ENCODE measurements at regions not wholly inside any gene's neighbourhood (a gene's known extent, or its start where the extent isn't known, plus 50 kb on each side); places are given as distances from the start of the nearest gene placed in this dataset.

DNA sequence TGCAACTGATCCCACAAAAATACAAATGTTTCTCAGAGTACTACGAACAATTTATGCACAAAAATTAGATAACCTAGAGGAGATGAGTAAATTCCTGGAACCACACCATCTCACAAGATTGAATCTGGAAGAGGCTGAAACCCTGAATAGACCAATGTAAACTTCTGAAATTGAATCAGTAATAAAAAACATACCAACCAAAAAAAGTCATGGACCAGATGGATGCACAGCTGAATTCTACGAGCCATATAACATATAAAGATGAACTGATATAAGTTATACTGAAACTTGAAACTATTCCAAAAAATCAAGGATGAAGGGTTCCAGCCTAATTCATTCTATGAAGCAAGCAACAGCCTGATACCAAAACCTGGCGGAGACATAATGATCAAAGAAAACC is 336.3 kb downstream of the PYDC2 start:
- Histone ChIP-seq H3K9ac (no peak overlapping the region), H4K20me1 (ENCODE audit: insufficient read depth) (no peaks in the 10 kb centered on the region), H3K36me3 (ENCODE audit: low read depth) (no peaks in the 10 kb centered on the region), H3K27ac (no peak overlapping the region), H3K79me2 (ENCODE audit: insufficient read depth) (no peaks in the 10 kb centered on the region), H3K9me3 (ENCODE audit: low read depth) (no peaks in the 10 kb centered on the region), H3F3A (ENCODE audit: insufficient read depth) (no peaks in the 10 kb centered on the region), H3K9me2 (ENCODE audit: insufficient read depth) (no peaks in the 10 kb centered on the region), H3K4me2 (ENCODE audit: unreplicated experiment) (no peak overlapping the region), H3K4me3 (no peak overlapping the region), H3K27me3 (replicated peaks; ENCODE audit: insufficient read depth) (no peaks in the 10 kb centered on the region), H2AFZ (no peak overlapping the region), H3K4me1 (ENCODE audit: insufficient read depth) (no peaks in the 10 kb centered on the region)
- WGBS, 2 experiments (ENCODE audit: low coverage in 1 of 2, low lambda C conversion rate in 2 of 2, missing lambda C conversion rate in 2 of 2), result 28 to 31% methylated on average over 3 of the region's 3 CpGs
- in situ Hi-C loops (cut with MboI), result no loop called here
- DNase-seq, result no peak
- no peak for TF ChIP-seq EZH2phosphoT487 (IDR thresholded peaks at IDR 0.05; ENCODE audit: insufficient read depth, low read depth)
- TF ChIP-seq EZH2 (IDR thresholded peaks at IDR 0.05; ENCODE audit: insufficient read depth, poor library complexity, severe bottlenecking), result no peak

DNA sequence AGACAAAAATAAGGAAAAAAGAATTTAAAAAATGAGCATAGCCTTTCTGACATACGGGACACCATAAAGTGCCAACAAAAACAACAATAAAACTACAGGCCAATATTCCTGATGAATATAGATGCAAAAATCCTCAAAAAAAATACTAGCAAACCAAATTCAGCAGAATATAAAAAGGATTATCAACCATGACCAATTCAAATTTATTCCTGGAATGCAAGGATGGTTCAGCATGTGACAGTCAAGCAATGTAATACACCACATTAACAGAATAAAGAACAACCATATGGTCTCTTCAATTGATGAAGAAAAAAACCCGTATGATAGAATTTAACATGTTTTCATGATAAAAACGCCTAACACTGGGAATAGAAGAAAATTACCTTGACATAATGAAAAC is 341.7 kb downstream of the PYDC2 start:
- in situ Hi-C loops (cut with MboI), result no loop called here
- Histone ChIP-seq H3K4me1 (ENCODE audit: insufficient read depth) (no peaks in the 10 kb centered on the region), H3K27ac (no peak overlapping the region), H3K4me2 (ENCODE audit: unreplicated experiment) (no peak overlapping the region), H3F3A (ENCODE audit: insufficient read depth) (no peaks in the 10 kb centered on the region), H3K9ac (no peak overlapping the region), H3K9me3 (ENCODE audit: low read depth) (peaks cover 6% of the 10 kb centered on the region), H3K79me2 (ENCODE audit: insufficient read depth) (no peaks in the 10 kb centered on the region), H4K20me1 (ENCODE audit: insufficient read depth) (no peaks in the 10 kb centered on the region), H3K27me3 (replicated peaks; ENCODE audit: insufficient read depth) (no peaks in the 10 kb centered on the region), H3K9me2 (ENCODE audit: insufficient read depth) (no peaks in the 10 kb centered on the region), H3K4me3 (no peak overlapping the region), H2AFZ (no peak overlapping the region), H3K36me3 (ENCODE audit: low read depth) (no peaks in the 10 kb centered on the region)
- TF ChIP-seq EZH2 (IDR thresholded peaks at IDR 0.05; ENCODE audit: insufficient read depth, poor library complexity, severe bottlenecking), result no peak
- no peak for TF ChIP-seq EZH2phosphoT487 (IDR thresholded peaks at IDR 0.05; ENCODE audit: insufficient read depth, low read depth)
- 19 to 26% methylated on average over 3 of the region's 3 CpGs for WGBS, 2 experiments (ENCODE audit: low coverage in 1 of 2, low lambda C conversion rate in 2 of 2, missing lambda C conversion rate in 2 of 2)
- no peak for DNase-seq

DNA sequence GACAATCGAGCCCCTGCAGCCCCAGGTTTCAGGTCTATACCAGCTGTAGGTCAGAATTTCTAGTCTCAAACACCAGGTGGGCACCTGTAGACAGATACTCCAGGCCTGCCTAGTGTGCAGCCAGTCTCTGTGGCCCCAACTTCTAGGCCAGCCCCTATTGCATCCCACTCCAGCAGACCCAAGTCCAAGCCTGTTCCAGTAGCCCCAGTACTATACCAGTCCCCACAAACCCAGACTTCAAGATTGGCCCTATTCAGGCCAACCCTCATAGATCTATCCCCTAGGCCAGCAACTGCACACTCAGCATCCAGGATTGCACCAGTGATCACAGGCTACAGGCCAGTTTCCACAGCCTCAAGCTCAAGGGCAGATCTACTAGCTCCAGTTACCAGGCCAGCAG is 344.0 kb downstream of the PYDC2 start:
- no peak for DNase-seq
- Histone ChIP-seq H3K9ac (no peak overlapping the region), H4K20me1 (ENCODE audit: insufficient read depth) (no peaks in the 10 kb centered on the region), H3K27me3 (replicated peaks; ENCODE audit: insufficient read depth) (no peaks in the 10 kb centered on the region), H2AFZ (no peak overlapping the region), H3K4me2 (ENCODE audit: unreplicated experiment) (no peak overlapping the region), H3K36me3 (ENCODE audit: low read depth) (no peaks in the 10 kb centered on the region), H3K4me1 (ENCODE audit: insufficient read depth) (no peaks in the 10 kb centered on the region), H3K9me3 (ENCODE audit: low read depth) (peaks cover 6% of the 10 kb centered on the region), H3K27ac (no peak overlapping the region), H3F3A (ENCODE audit: insufficient read depth) (no peaks in the 10 kb centered on the region), H3K4me3 (no peak overlapping the region), H3K79me2 (ENCODE audit: insufficient read depth) (no peaks in the 10 kb centered on the region), H3K9me2 (ENCODE audit: insufficient read depth) (no peaks in the 10 kb centered on the region)
- in situ Hi-C loops (cut with MboI), result no loop called here
- WGBS, 2 experiments (ENCODE audit: low coverage in 1 of 2, low lambda C conversion rate in 2 of 2, missing lambda C conversion rate in 2 of 2), result 0% methylated on average over 1 of the region's 1 CpG
- no peak for TF ChIP-seq EZH2phosphoT487 (IDR thresholded peaks at IDR 0.05; ENCODE audit: insufficient read depth, low read depth)
- no peak for TF ChIP-seq EZH2 (IDR thresholded peaks at IDR 0.05; ENCODE audit: insufficient read depth, poor library complexity, severe bottlenecking)

DNA sequence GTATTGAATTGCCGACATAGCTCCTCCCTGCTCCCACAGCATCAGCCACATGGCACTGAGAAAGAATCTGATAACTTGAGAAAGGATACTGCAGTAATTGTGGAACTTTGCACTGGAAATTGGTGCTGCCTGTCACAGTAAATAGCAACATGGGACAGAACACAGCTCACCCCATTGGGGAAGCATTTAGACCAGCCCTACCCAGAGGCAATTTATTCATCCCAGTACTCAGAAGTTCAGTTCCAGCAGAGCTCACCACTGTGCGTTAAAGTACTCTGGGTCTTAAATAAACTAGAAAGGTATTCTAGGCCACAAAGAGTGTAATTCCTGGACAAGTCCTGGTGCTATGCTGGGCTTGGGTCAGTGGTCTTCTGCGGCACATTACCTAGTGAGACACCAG is 347.1 kb downstream of the PYDC2 start:
- TF ChIP-seq EZH2 (IDR thresholded peaks at IDR 0.05; ENCODE audit: insufficient read depth, poor library complexity, severe bottlenecking), result no peak
- TF ChIP-seq EZH2phosphoT487 (IDR thresholded peaks at IDR 0.05; ENCODE audit: insufficient read depth, low read depth), result no peak

DNA sequence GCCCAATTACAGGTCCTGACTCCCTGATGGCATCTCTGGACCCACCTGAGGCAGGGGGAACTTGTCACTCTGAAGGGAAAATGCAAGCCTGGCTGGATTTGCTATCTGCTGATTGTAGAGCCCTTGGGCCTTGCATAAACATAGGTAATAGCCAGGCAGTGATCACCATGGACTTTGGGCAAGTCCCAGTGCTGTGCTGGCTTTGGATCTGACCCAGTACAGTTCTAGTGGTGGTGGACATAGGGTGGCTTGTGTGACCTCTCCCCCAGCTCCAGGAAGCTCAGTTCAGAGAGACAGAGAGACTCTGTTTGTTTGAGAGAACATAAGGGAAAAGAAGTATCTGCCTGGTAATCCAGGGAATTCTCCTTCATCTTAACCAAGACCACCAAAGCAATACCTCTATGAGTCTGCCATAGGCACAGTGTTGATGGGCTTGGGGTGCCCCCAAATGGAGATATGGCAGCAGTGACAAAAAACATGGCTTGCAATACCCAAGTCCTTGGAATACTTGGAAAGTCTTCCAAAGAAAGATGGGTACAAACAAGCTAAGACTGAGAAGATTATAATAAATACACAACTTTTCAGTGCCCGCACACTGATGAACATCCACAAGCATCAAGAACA is 348.5 kb downstream of the PYDC2 start:
- no peak overlapping the region for H3K4me3 ChIP-seq
- no peaks in the 10 kb centered on the region for H3K27me3 ChIP-seq (replicated peaks; ENCODE audit: insufficient read depth)
- WGBS, 2 experiments (ENCODE audit: low coverage in 1 of 2, low lambda C conversion rate in 2 of 2, missing lambda C conversion rate in 2 of 2), result 42 to 54% methylated on average over 1 of the region's 1 CpG

More for the DNA sequence above, 347.1 kb downstream of the PYDC2 start:
- Histone ChIP-seq H3K4me3 (no peak overlapping the region), H3F3A (ENCODE audit: insufficient read depth) (no peaks in the 10 kb centered on the region), H3K4me1 (ENCODE audit: insufficient read depth) (no peaks in the 10 kb centered on the region), H3K9me3 (ENCODE audit: low read depth) (peaks cover 8% of the 10 kb centered on the region), H3K9me2 (ENCODE audit: insufficient read depth) (no peaks in the 10 kb centered on the region), H2AFZ (no peak overlapping the region), H3K27me3 (replicated peaks; ENCODE audit: insufficient read depth) (no peaks in the 10 kb centered on the region), H3K4me2 (ENCODE audit: unreplicated experiment) (no peak overlapping the region), H3K79me2 (ENCODE audit: insufficient read depth) (no peaks in the 10 kb centered on the region), H3K36me3 (ENCODE audit: low read depth) (no peaks in the 10 kb centered on the region), H4K20me1 (ENCODE audit: insufficient read depth) (no peaks in the 10 kb centered on the region), H3K9ac (no peak overlapping the region), H3K27ac (no peak overlapping the region)
- in situ Hi-C loops (cut with MboI), result no loop called here
- no peak for DNase-seq
- 60 to 61% methylated on average over 3 of the region's 3 CpGs for WGBS, 2 experiments (ENCODE audit: low coverage in 1 of 2, low lambda C conversion rate in 2 of 2, missing lambda C conversion rate in 2 of 2)

More for the DNA sequence above, 348.5 kb downstream of the PYDC2 start:
- Histone ChIP-seq H3K27ac (no peak overlapping the region), H3K9me3 (ENCODE audit: low read depth) (peaks cover 3% of the 10 kb centered on the region), H4K20me1 (ENCODE audit: insufficient read depth) (no peaks in the 10 kb centered on the region), H3K9me2 (ENCODE audit: insufficient read depth) (no peaks in the 10 kb centered on the region), H3K4me2 (ENCODE audit: unreplicated experiment) (no peak overlapping the region), H2AFZ (no peak overlapping the region), H3K79me2 (ENCODE audit: insufficient read depth) (no peaks in the 10 kb centered on the region), H3K36me3 (ENCODE audit: low read depth) (no peaks in the 10 kb centered on the region), H3K9ac (no peak overlapping the region), H3F3A (ENCODE audit: insufficient read depth) (no peaks in the 10 kb centered on the region), H3K4me1 (ENCODE audit: insufficient read depth) (no peaks in the 10 kb centered on the region)
- TF ChIP-seq EZH2 (IDR thresholded peaks at IDR 0.05; ENCODE audit: insufficient read depth, poor library complexity, severe bottlenecking), result no peak
- no peak for TF ChIP-seq EZH2phosphoT487 (IDR thresholded peaks at IDR 0.05; ENCODE audit: insufficient read depth, low read depth)
- no peak for DNase-seq
- in situ Hi-C loops (cut with MboI), result no loop called here

Data from GM23248 (cell line).